Cardiac muscle cell (in vitro differentiated cells and primary cell): ENCODE measurements at regions not wholly inside any gene's neighbourhood (a gene's known extent, or its start where the extent isn't known, plus 50 kb on each side); places are given as distances from the start of the nearest gene placed in this dataset.
"Not testable (repeated sequence)": the region's sequence is repeated elsewhere in the genome, so short reads cannot be mapped to it uniquely, and the experiment has no call there.

ENCODE experiments used
- DNase-seq, 2 donors: peaks; one replicate each; pipeline versions ENCODE4 v3.0.0 to v3.0.0-alpha.2; 2010 to 2017; ENCODE audit warnings: low read depth in 1 of 2, low spot score in 1 of 2
- H3K27ac ChIP-seq: fragments of 200-600 bp; sonication (generic); 2 replicates; pipeline ENCODE4 v1.5.1; 2016
- H3K27me3 ChIP-seq: fragments of 200-600 bp; sonication (generic); 2 replicates; pipeline ENCODE4 v1.6.0; 2016; ENCODE audit warnings: control low read depth
- H3K36me3 ChIP-seq: fragments of 200-600 bp; sonication (generic); 2 replicates; pipeline ENCODE4 v1.5.1; 2016; ENCODE audit warnings: control low read depth
- H3K4me1 ChIP-seq: fragments of 200-600 bp; sonication (generic); 2 replicates; pipeline ENCODE4 v1.8.1; 2017; ENCODE audit warnings: low read depth, mild to moderate bottlenecking, mixed run types
- H3K4me3 ChIP-seq: fragments of 200-600 bp; sonication (generic); 2 replicates; pipeline ENCODE4 v1.5.1; 2016; ENCODE audit warnings: mild to moderate bottlenecking
- H3K9me3 ChIP-seq: fragments of 200-600 bp; sonication (generic); 2 replicates; pipeline ENCODE4 v1.5.1; 2017; ENCODE audit warnings: low read depth, mild to moderate bottlenecking, control low read depth
- CTCF ChIP-seq: IDR thresholded peaks from 2 replicates; pipeline ENCODE4 v1.5.1; 2012; ENCODE audit warnings: low read depth, mild to moderate bottlenecking, low read length

- Histone ChIP-seq H3K27me3 (no peaks in the 10 kb centered on the region), H3K4me1 (no peaks in the 10 kb centered on the region), H3K4me3 (no peak overlapping the region), H3K27ac (no peak overlapping the region), H3K9me3 (no peaks in the 10 kb centered on the region), H3K36me3 (no peaks in the 10 kb centered on the region)
- no peak for TF ChIP-seq CTCF
- no peak for DNase-seq
Measured at GRCh38 chr11:128036556-128037093, 550.7 kb downstream of the ETS1 start.

GRCh38 chr11:128036006-128036405 lies 551.4 kb downstream of the ETS1 start:
- no peak overlapping the region for H3K4me3 ChIP-seq
- DNase-seq = no peak
- H3K4me1 ChIP-seq = no peaks in the 10 kb centered on the region
- H3K27me3 ChIP-seq = no peaks in the 10 kb centered on the region
- no peaks in the 10 kb centered on the region for H3K36me3 ChIP-seq
- no peak for TF ChIP-seq CTCF
- H3K9me3 ChIP-seq = no peaks in the 10 kb centered on the region
- no peak overlapping the region for H3K27ac ChIP-seq

- H3K36me3 ChIP-seq, H3K4me1 ChIP-seq, H3K27ac ChIP-seq, H3K9me3 ChIP-seq, H3K27me3 ChIP-seq, H3K4me3 ChIP-seq: not testable (repeated sequence)
- TF ChIP-seq CTCF = peak; percentile 75
- peak; percentile 72 to 86 for DNase-seq
Measured at GRCh38 chr11:128031538-128032134, 555.7 kb downstream of the ETS1 start.

- no peak for TF ChIP-seq CTCF
Measured at GRCh38 chr11:128029219-128029722, 558.1 kb downstream of the ETS1 start.

GRCh38 chr11:128026596-128026995 lies 560.8 kb downstream of the ETS1 start:
- H3K36me3 ChIP-seq = no peaks in the 10 kb centered on the region
- DNase-seq = peak in 1 of 2 donors; percentile 95
- no peaks in the 10 kb centered on the region for H3K27me3 ChIP-seq
- H3K9me3 ChIP-seq = no peaks in the 10 kb centered on the region
- H3K4me1 ChIP-seq = no peaks in the 10 kb centered on the region
- no peak for TF ChIP-seq CTCF
- H3K4me3 ChIP-seq = no peak overlapping the region
- no peak overlapping the region for H3K27ac ChIP-seq

More at GRCh38 chr11:128029219-128029722, 558.1 kb downstream of the ETS1 start:
- no peaks in the 10 kb centered on the region for H3K36me3 ChIP-seq
- no peaks in the 10 kb centered on the region for H3K27me3 ChIP-seq
- H3K9me3 ChIP-seq = no peaks in the 10 kb centered on the region
- H3K4me3 ChIP-seq = no peak overlapping the region
- H3K4me1 ChIP-seq = no peaks in the 10 kb centered on the region
- peak in 1 of 2 donors; percentile 76 for DNase-seq
- no peak overlapping the region for H3K27ac ChIP-seq
